HL-60 (cell line): ENCODE measurements at regions not wholly inside any gene's neighbourhood (a gene's known extent, or its start where the extent isn't known, plus 50 kb on each side); places are given as distances from the start of the nearest gene placed in this dataset.

ENCODE experiments used
- DNase-seq, 2 experiments: peaks; one replicate each; pipeline ENCODE4 v3.0.0-alpha.2; 2010 to 2020; ENCODE audit warnings: low read depth in 1 of 2, low spot score in 1 of 2
- H3K27ac ChIP-seq: fragments of 250-450 bp; sonication (Bioruptor Pico); replicated peaks from 2 replicates; pipeline ENCODE4 v1.5.1; 2020; ENCODE audit warnings: mild to moderate bottlenecking, moderate library complexity
- H3K27me3 ChIP-seq: fragments of 250-450 bp; sonication (Bioruptor Pico); 2 replicates; pipeline ENCODE4 v1.5.1; 2021; ENCODE audit warnings: mild to moderate bottlenecking, moderate library complexity; ENCODE audit not compliant: insufficient read depth, poor library complexity, severe bottlenecking
- H3K4me3 ChIP-seq: replicated peaks from 2 replicates; pipeline ENCODE4 v1.5.1; 2011; ENCODE audit warnings: mild to moderate bottlenecking, control low read depth, low read length; ENCODE audit not compliant: insufficient read depth
- CTCF ChIP-seq: IDR thresholded peaks from one replicate; pipeline ENCODE4 v1.5.1; 2011; ENCODE audit warnings: low read length, control low read depth, inconsistent platforms; ENCODE audit not compliant: insufficient read depth
- GABPA ChIP-seq: IDR thresholded peaks from 2 replicates; pipeline ENCODE4 v1.6.1; 2012; ENCODE audit warnings: low read depth
- POLR2AphosphoS5 ChIP-seq: IDR thresholded peaks from 2 replicates; pipeline ENCODE4 v1.6.1; 2012; ENCODE audit warnings: low read depth
- REST ChIP-seq: IDR thresholded peaks from 2 replicates; pipeline ENCODE4 v1.6.1; 2012; ENCODE audit warnings: low read depth; ENCODE audit not compliant: insufficient replicate concordance
- SPI1 ChIP-seq: IDR thresholded peaks from 2 replicates; pipeline ENCODE4 v1.6.1; 2012; ENCODE audit warnings: low read depth, mild to moderate bottlenecking, borderline replicate concordance

GRCh38 chr3:28139967-28140634, 101.3 kb upstream of the CMC1 start:
- no peak overlapping the region for H3K4me3 ChIP-seq
- no peaks in the 10 kb centered on the region for H3K27me3 ChIP-seq
- DNase-seq, result no peak
- no peak overlapping the region for H3K27ac ChIP-seq
- no peak for TF ChIP-seq POLR2AphosphoS5
- no peak for TF ChIP-seq REST
- no peak for TF ChIP-seq GABPA
- no peak for TF ChIP-seq SPI1
- TF ChIP-seq CTCF, result no peak

- DNase-seq, result no peak
- no peak overlapping the region for H3K27ac ChIP-seq
- TF ChIP-seq CTCF (no peak), GABPA (no peak), REST (no peak), POLR2AphosphoS5 (no peak), SPI1 (no peak)
- no peak overlapping the region for H3K4me3 ChIP-seq
- no peaks in the 10 kb centered on the region for H3K27me3 ChIP-seq
These were observed 100.8 kb upstream of the CMC1 start for GRCh38 chr3:28140664-28141063.

GRCh38 chr3:28149960-28150359, 91.5 kb upstream of the CMC1 start:
- Histone ChIP-seq H3K4me3 (no peak overlapping the region), H3K27me3 (no peaks in the 10 kb centered on the region), H3K27ac (no peak overlapping the region)
- no peak for DNase-seq
- TF ChIP-seq REST (no peak), POLR2AphosphoS5 (no peak), GABPA (no peak), SPI1 (no peak), CTCF (no peak)
